K562 (cell line): ENCODE measurements at regions not wholly inside any gene's neighbourhood (a gene's known extent, or its start where the extent isn't known, plus 50 kb on each side); places are given as distances from the start of the nearest gene placed in this dataset.

Experiments
- ATAC-seq: fragments of 200-7000 bp; cut with Tn5 transposase; 3 replicates; pipeline ENCODE4 v1.9.1; 2020; ENCODE audit warnings: moderate library complexity
- BruUV-seq: library from RNA; stranded (reverse); fragments of 400-500 nt; replicated peaks from 2 replicates; lab custom pipeline; 2021; lab: Mats Ljungman, UMichigan
- CTCF ChIA-PET: fragments of 300-600 bp; formaldehyde crosslinking; extraction: SDS; loops from one replicate; lab custom pipeline; 2021; ENCODE audit warnings: low intra/inter-chr PET ratio; lab: Yijun Ruan, JAX
- POLR2A ChIA-PET: fragments of 300-600, 350-650 bp; sonication (Branson Sonifier 250); formaldehyde crosslinking; extraction: SDS; loops from one replicate; lab custom pipeline; 2021; ENCODE audit warnings: antibody characterized with exemption, inconsistent platforms; lab: Yijun Ruan, JAX
- DNase-seq, 4 experiments: peaks; one replicate each; pipeline versions ENCODE4 v3.0.0 to v3.0.0-alpha.2; 2011 to 2018; ENCODE audit warnings: low spot score in 3 of 4, mixed read lengths in 3 of 4; ENCODE audit errors: extremely low read depth in 1 of 4
- FAIRE-seq: peaks from 2 replicates; lab custom pipeline; 2011; peaks lifted over from hg19 to GRCh38; lab: Jason Lieb, UNC
- H2AFZ ChIP-seq: 2 replicates; pipeline ENCODE4 v1.6.0; 2011; ENCODE audit warnings: low read depth, low read length, control low read depth, inconsistent platforms
- H3K27ac ChIP-seq: fragments of 200-600 bp; 3 replicates; pipeline ENCODE4 v1.8.0; 2011; ENCODE audit warnings: low read depth, mild to moderate bottlenecking, control low read depth, inconsistent platforms, low read length, moderate library complexity, mixed read lengths; ENCODE audit errors: extremely low read depth
- H3K27me3 ChIP-seq, 2 experiments: fragments of 300-600 bp in 1 of 2; 2 replicates in 1 of 2; 3 replicates in 1 of 2; pipeline versions ENCODE4 v1.6.0 to v1.8.0; 2011; ENCODE audit warnings: inconsistent platforms in 2 of 2, low read length in 2 of 2, mild to moderate bottlenecking in 1 of 2, mixed read lengths in 1 of 2, moderate library complexity in 1 of 2; ENCODE audit not compliant: control insufficient read depth in 2 of 2, insufficient read depth in 2 of 2
- H3K36me3 ChIP-seq: fragments of 300-600 bp; 3 replicates; pipeline ENCODE4 v1.8.0; 2011; ENCODE audit warnings: mild to moderate bottlenecking, low read length, inconsistent platforms; ENCODE audit not compliant: control insufficient read depth, insufficient read depth
- H3K4me1 ChIP-seq, 2 experiments: fragments of 200-600 bp in 1 of 2; replicated peaks in 1 of 2; 2 replicates in 1 of 2; 3 replicates in 1 of 2; pipeline versions ENCODE4 v1.5.1 to v1.8.0; 2011; ENCODE audit warnings: inconsistent platforms in 2 of 2, low read length in 2 of 2, mild to moderate bottlenecking in 1 of 2, mixed read lengths in 1 of 2, moderate library complexity in 1 of 2; ENCODE audit not compliant: control insufficient read depth in 2 of 2, insufficient read depth in 2 of 2
- H3K4me2 ChIP-seq: 2 replicates; pipeline ENCODE4 v1.6.1; 2011; ENCODE audit warnings: low read length, control low read depth, inconsistent platforms, mixed read lengths; ENCODE audit not compliant: insufficient read depth
- H3K4me3 ChIP-seq: fragments of 200-600 bp; sonication (generic), shearing (Covaris generic); 2 replicates; pipeline ENCODE4 v1.5.1; 2016; ENCODE audit warnings: control low read depth, inconsistent platforms
- H3K79me2 ChIP-seq: fragments of 200-600 bp; 3 replicates; pipeline ENCODE4 v1.8.0; 2011; ENCODE audit warnings: low read length, inconsistent platforms; ENCODE audit not compliant: control insufficient read depth, insufficient read depth
- H3K9ac ChIP-seq, 2 experiments: 2 replicates each; pipeline versions ENCODE4 v1.6.0 to v1.6.1; 2011; ENCODE audit warnings: low read depth in 2 of 2, low read length in 2 of 2, control low read depth in 1 of 2, inconsistent platforms in 1 of 2, mild to moderate bottlenecking in 1 of 2, mixed read lengths in 1 of 2; ENCODE audit not compliant: insufficient read depth in 1 of 2
- H3K9me1 ChIP-seq: one replicate; pipeline ENCODE4 v1.6.0; 2011; ENCODE audit warnings: inconsistent platforms, mild to moderate bottlenecking, low read length, moderate library complexity; ENCODE audit not compliant: control insufficient read depth, insufficient read depth
- H3K9me3 ChIP-seq: replicated peaks from 2 replicates; pipeline ENCODE4 v1.5.1; 2011; ENCODE audit warnings: low read depth, low read length, inconsistent platforms; ENCODE audit not compliant: control insufficient read depth, insufficient read depth
- H4K20me1 ChIP-seq: replicated peaks from 2 replicates; pipeline ENCODE4 v1.6.1; 2011; ENCODE audit warnings: low read length, inconsistent platforms, mixed read lengths; ENCODE audit not compliant: control insufficient read depth, insufficient read depth
- ASH1L ChIP-seq: fragments of 450-650 bp; IDR thresholded peaks from 2 replicates; pipeline ENCODE4 v1.6.1; 2018; ENCODE audit warnings: borderline replicate concordance, mild to moderate bottlenecking, low read depth; ENCODE audit not compliant: partially characterized antibody
- EP400 ChIP-seq: fragments of 450-650 bp; IDR thresholded peaks from 2 replicates; pipeline ENCODE4 v1.6.1; 2017; ENCODE audit warnings: antibody characterized with exemption, mild to moderate bottlenecking, moderate library complexity
- ETV5 ChIP-seq: sonication (generic); formaldehyde crosslinking; IDR thresholded peaks from 2 replicates; pipeline ENCODE4 v1.4.0; 2020; ENCODE audit warnings: low read depth, mild to moderate bottlenecking, missing genetic modification reagents
- GATAD2B ChIP-seq: fragments of 450-650 bp; IDR thresholded peaks from 2 replicates; pipeline ENCODE4 v1.6.1; 2017; ENCODE audit warnings: mild to moderate bottlenecking, borderline replicate concordance
- HIVEP1 ChIP-seq: fragments of 250-450 bp; sonication (Bioruptor Pico); IDR thresholded peaks from 2 replicates; pipeline ENCODE4 v1.4.0; 2020; ENCODE audit warnings: mild to moderate bottlenecking
- LEF1 ChIP-seq: fragments of 450-650 bp; IDR thresholded peaks from 2 replicates; pipeline ENCODE4 v1.6.1; 2016; ENCODE audit warnings: mild to moderate bottlenecking
- MCM5 ChIP-seq: fragments of 450-650 bp; IDR thresholded peaks from 2 replicates; pipeline ENCODE4 v1.6.1; 2016; ENCODE audit warnings: low read depth
- MYNN ChIP-seq, 2 experiments: sonication (generic); formaldehyde crosslinking in 1 of 2; IDR thresholded peaks; 2 replicates each; pipeline versions ENCODE4 v1.5.0 to v1.6.1; 2016 to 2020; ENCODE audit warnings: antibody characterized with exemption in 1 of 2, missing genetic modification reagents in 1 of 2
- NFXL1 ChIP-seq: fragments of 450-650 bp; formaldehyde crosslinking; IDR thresholded peaks from 2 replicates; pipeline ENCODE4 v1.4.0; 2021; ENCODE audit warnings: mild to moderate bottlenecking
- OTX1 ChIP-seq: fragments of 450-650 bp; formaldehyde crosslinking; IDR thresholded peaks from 2 replicates; pipeline ENCODE4 v1.4.0; 2022; ENCODE audit warnings: mild to moderate bottlenecking
- PTRF ChIP-seq: fragments of 450-650 bp; IDR thresholded peaks from 2 replicates; pipeline ENCODE4 v1.6.1; 2016; ENCODE audit warnings: mild to moderate bottlenecking, missing genetic modification characterization, missing compliant biosample characterization
- SFPQ ChIP-seq: fragments of 200-400 bp; formaldehyde crosslinking; IDR thresholded peaks from 2 replicates; pipeline ENCODE4 v1.6.1; 2017; ENCODE audit warnings: mild to moderate bottlenecking, low read depth, low read length, moderate library complexity
- XRCC3 ChIP-seq: fragments of 450-650 bp; IDR thresholded peaks from 2 replicates; pipeline ENCODE4 v1.6.1; 2017; ENCODE audit warnings: mild to moderate bottlenecking, moderate library complexity
- ZNF24 ChIP-seq: fragments of 450-650 bp; IDR thresholded peaks from 2 replicates; pipeline ENCODE4 v1.6.1; 2016
- ZNF311 ChIP-seq: fragments of 250-450 bp; sonication (Bioruptor Pico); IDR thresholded peaks from 2 replicates; pipeline ENCODE4 v1.4.0; 2020; ENCODE audit warnings: mild to moderate bottlenecking, moderate library complexity
- WGBS: fragments of 100-300 bp; shearing (Covaris generic); methylation state at CpG from one replicate; pipeline ENCODE4 v1.1.6; 2016; ENCODE audit warnings: low coverage, mixed read lengths; ENCODE audit not compliant: insufficient coverage; ENCODE audit errors: missing lambda C conversion rate; 5-methylcytosine and 5-hydroxymethylcytosine counted together
- in situ Hi-C: fragments of 300-500 bp; cut with MboI; formaldehyde crosslinking; loops from 4 replicates; pipeline ENCODE4 v1.15.0; 2018; ENCODE audit warnings: inconsistent platforms, mixed read lengths
- intact Hi-C: fragments of 100-400 bp; cut with micrococcal nuclease; formaldehyde crosslinking; loops from 2 replicates; pipeline ENCODE4 v1.14.2; 2022
- TF ChIP-seq, protein P1 (sequence below): fragments of 450-650 bp; formaldehyde crosslinking; IDR thresholded peaks from 2 replicates; pipeline ENCODE4 v1.4.0; 2020; ENCODE audit warnings: mild to moderate bottlenecking, moderate library complexity
- TF ChIP-seq, protein P2 (sequence below): sonication (generic); formaldehyde crosslinking; IDR thresholded peaks from 2 replicates; pipeline ENCODE4 v1.5.0; 2020; ENCODE audit warnings: missing genetic modification reagents
- TF ChIP-seq, protein P3 (sequence below): sonication (generic); formaldehyde crosslinking; IDR thresholded peaks from 2 replicates; pipeline ENCODE4 v1.8.1; 2022; ENCODE audit warnings: missing genetic modification reagents

DNA sequence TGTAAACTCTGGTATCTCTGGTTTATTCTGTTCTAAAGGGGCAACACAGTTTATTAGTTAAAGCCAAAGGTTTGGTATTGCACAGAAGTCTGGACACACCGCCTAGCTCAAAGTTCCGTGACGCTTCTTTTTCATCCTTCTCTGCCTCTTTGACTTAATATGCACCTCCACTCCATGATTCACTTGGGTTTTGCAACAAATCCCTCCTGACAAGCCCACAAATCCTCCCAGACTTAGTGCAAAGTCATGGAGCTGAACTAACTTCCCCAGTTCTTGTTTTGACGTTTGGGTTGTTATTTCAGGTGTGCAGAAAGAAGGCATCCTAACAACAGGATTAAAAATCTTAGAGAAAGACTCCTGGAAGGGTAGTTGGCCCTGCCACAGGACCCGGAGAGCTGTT is 441.6 kb upstream of the DMAC1 start:
- in situ Hi-C loops (no loop called here), intact Hi-C loops (no loop called here)
- no peak overlapping the region for H3K27ac ChIP-seq
- no peak for FAIRE-seq
- no peak for ATAC-seq
- no peaks in the 10 kb centered on the region for H3K79me2 ChIP-seq
- 0% methylated on average over 5 of the region's 5 CpGs for WGBS
- H3K27me3 ChIP-seq, result no peaks in the 10 kb centered on the region
- no peak overlapping the region for H3K9ac ChIP-seq
- H3K4me2 ChIP-seq, result no peak overlapping the region
- no peaks in the 10 kb centered on the region for H3K9me3 ChIP-seq
- TF ChIP-seq, protein P1, sequence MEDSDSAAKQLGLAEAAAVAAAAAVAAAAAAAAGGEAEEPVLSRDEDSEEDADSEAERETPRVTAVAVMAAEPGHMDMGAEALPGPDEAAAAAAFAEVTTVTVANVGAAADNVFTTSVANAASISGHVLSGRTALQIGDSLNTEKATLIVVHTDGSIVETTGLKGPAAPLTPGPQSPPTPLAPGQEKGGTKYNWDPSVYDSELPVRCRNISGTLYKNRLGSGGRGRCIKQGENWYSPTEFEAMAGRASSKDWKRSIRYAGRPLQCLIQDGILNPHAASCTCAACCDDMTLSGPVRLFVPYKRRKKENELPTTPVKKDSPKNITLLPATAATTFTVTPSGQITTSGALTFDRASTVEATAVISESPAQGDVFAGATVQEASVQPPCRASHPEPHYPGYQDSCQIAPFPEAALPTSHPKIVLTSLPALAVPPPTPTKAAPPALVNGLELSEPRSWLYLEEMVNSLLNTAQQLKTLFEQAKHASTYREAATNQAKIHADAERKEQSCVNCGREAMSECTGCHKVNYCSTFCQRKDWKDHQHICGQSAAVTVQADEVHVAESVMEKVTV, result no peak
- TF ChIP-seq XRCC3 (no peak), NFXL1 (no peak), OTX1 (CRISPR knock-in tag) (no peak), GATAD2B (no peak), ZNF311 (CRISPR knock-in tag) (no peak), MCM5 (no peak), ZNF24 (no peak), PTRF (no peak), MYNN (IDR thresholded peaks at IDR 0.05) (no peak), MYNN (CRISPR knock-in tag; IDR thresholded peaks at IDR 0.05) (no peak), HIVEP1 (CRISPR knock-in tag) (no peak), ETV5 (CRISPR knock-in tag) (no peak), LEF1 (no peak), ASH1L (no peak), EP400 (no peak), SFPQ (no peak)
- TF ChIP-seq, protein P2, sequence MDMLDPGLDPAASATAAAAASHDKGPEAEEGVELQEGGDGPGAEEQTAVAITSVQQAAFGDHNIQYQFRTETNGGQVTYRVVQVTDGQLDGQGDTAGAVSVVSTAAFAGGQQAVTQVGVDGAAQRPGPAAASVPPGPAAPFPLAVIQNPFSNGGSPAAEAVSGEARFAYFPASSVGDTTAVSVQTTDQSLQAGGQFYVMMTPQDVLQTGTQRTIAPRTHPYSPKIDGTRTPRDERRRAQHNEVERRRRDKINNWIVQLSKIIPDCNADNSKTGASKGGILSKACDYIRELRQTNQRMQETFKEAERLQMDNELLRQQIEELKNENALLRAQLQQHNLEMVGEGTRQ, result no peak
- TF ChIP-seq, protein P3, sequence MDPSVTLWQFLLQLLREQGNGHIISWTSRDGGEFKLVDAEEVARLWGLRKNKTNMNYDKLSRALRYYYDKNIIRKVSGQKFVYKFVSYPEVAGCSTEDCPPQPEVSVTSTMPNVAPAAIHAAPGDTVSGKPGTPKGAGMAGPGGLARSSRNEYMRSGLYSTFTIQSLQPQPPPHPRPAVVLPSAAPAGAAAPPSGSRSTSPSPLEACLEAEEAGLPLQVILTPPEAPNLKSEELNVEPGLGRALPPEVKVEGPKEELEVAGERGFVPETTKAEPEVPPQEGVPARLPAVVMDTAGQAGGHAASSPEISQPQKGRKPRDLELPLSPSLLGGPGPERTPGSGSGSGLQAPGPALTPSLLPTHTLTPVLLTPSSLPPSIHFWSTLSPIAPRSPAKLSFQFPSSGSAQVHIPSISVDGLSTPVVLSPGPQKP, result no peak
- POLR2A ChIA-PET, result no interaction called here
- H2AFZ ChIP-seq, result no peak overlapping the region
- H3K36me3 ChIP-seq, result no peaks in the 10 kb centered on the region
- no peak for DNase-seq
- BruUV-seq, result no TSS peak
- CTCF ChIA-PET, result no interaction called here
- H3K4me1 ChIP-seq, result no peaks in the 10 kb centered on the region
- no peaks in the 10 kb centered on the region for H4K20me1 ChIP-seq
- H3K4me3 ChIP-seq, result no peak overlapping the region
- no peaks in the 10 kb centered on the region for H3K9me1 ChIP-seq
